Endothelial cell (in vitro differentiated cells): ENCODE measurements at regions not wholly inside any gene's neighbourhood (a gene's known extent, or its start where the extent isn't known, plus 50 kb on each side); places are given as distances from the start of the nearest gene placed in this dataset.

Source experiments
- DNase-seq: peaks from one replicate; pipeline ENCODE4 v3.0.0; 2021; ENCODE audit warnings: low spot score
- H3K27ac Mint-ChIP-seq: one replicate; pipeline ENCODE4 v1.8.0; 2021; ENCODE audit warnings: mixed read lengths, inconsistent platforms; ENCODE audit not compliant: unreplicated experiment
- H3K27me3 Mint-ChIP-seq: one replicate; pipeline ENCODE4 v1.8.0; 2021; ENCODE audit warnings: mild to moderate bottlenecking, moderate library complexity, mixed read lengths, inconsistent platforms; ENCODE audit not compliant: unreplicated experiment
- H3K36me3 Mint-ChIP-seq: one replicate; pipeline ENCODE4 v1.8.0; 2021; ENCODE audit warnings: mild to moderate bottlenecking, low read depth, mixed read lengths, inconsistent platforms; ENCODE audit not compliant: unreplicated experiment
- H3K4me1 Mint-ChIP-seq: one replicate; pipeline ENCODE4 v1.8.0; 2021; ENCODE audit warnings: mild to moderate bottlenecking, mixed read lengths, inconsistent platforms; ENCODE audit not compliant: unreplicated experiment
- H3K4me3 Mint-ChIP-seq: one replicate; pipeline ENCODE4 v1.8.0; 2021; ENCODE audit warnings: mild to moderate bottlenecking, mixed read lengths, inconsistent platforms; ENCODE audit not compliant: unreplicated experiment
- H3K9me3 Mint-ChIP-seq: one replicate; pipeline ENCODE4 v1.8.0; 2021; ENCODE audit warnings: mixed read lengths, inconsistent platforms; ENCODE audit not compliant: unreplicated experiment
- CTCF ChIP-seq: fragments of 200-600 bp; sonication (generic); IDR thresholded peaks from one replicate; pipeline ENCODE4 v1.5.0; 2021; ENCODE audit warnings: antibody characterized with exemption; ENCODE audit not compliant: unreplicated experiment

GRCh38 chr12:126243814-126244440, 1178.7 kb downstream of the AACS start:
- Mint-ChIP-seq H3K36me3 (peaks cover 4% of the 10 kb centered on the region), H3K4me3 (no peak overlapping the region), H3K27ac (no peak overlapping the region), H3K27me3 (peaks cover 3% of the 10 kb centered on the region), H3K4me1 (no peaks in the 10 kb centered on the region), H3K9me3 (peaks cover 41% of the 10 kb centered on the region)
- DNase-seq, result no peak
- TF ChIP-seq CTCF, result no peak

- H3K27me3 Mint-ChIP-seq, result peaks cover 7% of the 10 kb centered on the region
- TF ChIP-seq CTCF, result no peak
- H3K36me3 Mint-ChIP-seq, result peaks cover 4% of the 10 kb centered on the region
- DNase-seq, result no peak
- H3K9me3 Mint-ChIP-seq, result peaks cover 29% of the 10 kb centered on the region
- no peaks in the 10 kb centered on the region for H3K4me1 Mint-ChIP-seq
- H3K27ac Mint-ChIP-seq, result no peak overlapping the region
- H3K4me3 Mint-ChIP-seq, result no peak overlapping the region
Observed at GRCh38 chr12:126247936-126248335, 1182.7 kb downstream of the AACS start.

GRCh38 chr12:126248871-126249403, 1183.7 kb downstream of the AACS start:
- peaks cover 37% of the 10 kb centered on the region for H3K9me3 Mint-ChIP-seq
- H3K4me1 Mint-ChIP-seq, result no peaks in the 10 kb centered on the region
- no peak for DNase-seq
- H3K4me3 Mint-ChIP-seq, result no peak overlapping the region
- peaks cover 4% of the 10 kb centered on the region for H3K36me3 Mint-ChIP-seq
- TF ChIP-seq CTCF, result no peak
- no peak overlapping the region for H3K27ac Mint-ChIP-seq
- H3K27me3 Mint-ChIP-seq, result peaks cover 7% of the 10 kb centered on the region

- Mint-ChIP-seq H3K36me3 (peaks cover 4% of the 10 kb centered on the region), H3K27me3 (no peaks in the 10 kb centered on the region)
Observed at GRCh38 chr12:126258190-126258589, 1193.0 kb downstream of the AACS start.

More at GRCh38 chr12:126258190-126258589, 1193.0 kb downstream of the AACS start:
- H3K4me1 Mint-ChIP-seq, result no peaks in the 10 kb centered on the region
- H3K4me3 Mint-ChIP-seq, result no peak overlapping the region
- no peak for DNase-seq
- peaks cover 55% of the 10 kb centered on the region for H3K9me3 Mint-ChIP-seq
- H3K27ac Mint-ChIP-seq, result no peak overlapping the region
- no peak for TF ChIP-seq CTCF
